Liver (tissue), 8 donors: ENCODE measurements at regions not wholly inside any gene's neighbourhood (a gene's known extent, or its start where the extent isn't known, plus 50 kb on each side); places are given as distances from the start of the nearest gene placed in this dataset.

ENCODE experiments used
- DNase-seq: peaks from one replicate; pipeline ENCODE4 v3.0.0-alpha.2; 2017; ENCODE audit warnings: low spot score
- H3K27ac ChIP-seq, 2 donors: one replicate each; pipeline ENCODE4 v1.7.0; 2013; ENCODE audit warnings: inconsistent platforms in 2 of 2, low read length in 2 of 2, control low read depth in 1 of 2, low read depth in 1 of 2, mild to moderate bottlenecking in 1 of 2
- H3K27me3 ChIP-seq, 4 donors: one replicate each; pipeline versions ENCODE4 v1.6.1 to v1.7.0; 2013; ENCODE audit warnings: low read length in 3 of 4, inconsistent platforms in 1 of 4, mild to moderate bottlenecking in 1 of 4, moderate library complexity in 1 of 4; ENCODE audit not compliant: control insufficient read depth in 4 of 4, insufficient read depth in 4 of 4
- H3K36me3 ChIP-seq, 4 donors: one replicate each; pipeline versions ENCODE4 v1.6.1 to v1.7.0; 2013; ENCODE audit warnings: low read length in 3 of 4, mild to moderate bottlenecking in 3 of 4, low read depth in 1 of 4, moderate library complexity in 1 of 4; ENCODE audit not compliant: control insufficient read depth in 4 of 4, insufficient read depth in 3 of 4
- H3K4me1 ChIP-seq, 4 donors: one replicate each; pipeline versions ENCODE4 v1.6.1 to v1.7.0; 2013; ENCODE audit warnings: low read length in 3 of 4, mild to moderate bottlenecking in 3 of 4, moderate library complexity in 1 of 4; ENCODE audit not compliant: control insufficient read depth in 4 of 4, insufficient read depth in 4 of 4
- H3K4me3 ChIP-seq, 3 donors: one replicate each; pipeline versions ENCODE4 v1.6.1 to v1.7.0; 2013; ENCODE audit warnings: low read length in 3 of 3, control low read depth in 1 of 3, low read depth in 1 of 3, mild to moderate bottlenecking in 1 of 3
- H3K9ac ChIP-seq, 2 donors: one replicate each; pipeline ENCODE4 v1.7.0; 2013; ENCODE audit warnings: low read length in 2 of 2, mild to moderate bottlenecking in 2 of 2, moderate library complexity in 2 of 2, control low read depth in 1 of 2, low read depth in 1 of 2
- H3K9me3 ChIP-seq, 4 donors: one replicate each; pipeline versions ENCODE4 v1.6.1 to v1.7.0; 2013; ENCODE audit warnings: low read length in 3 of 4; ENCODE audit not compliant: control insufficient read depth in 4 of 4
- EGR1 ChIP-seq, 2 donors: IDR thresholded peaks; 2 replicates each; pipeline ENCODE4 v1.6.1; 2016 to 2018; ENCODE audit warnings: antibody characterized with exemption in 2 of 2, low read depth in 2 of 2
- FOXA1 ChIP-seq: IDR thresholded peaks from 2 replicates; pipeline ENCODE4 v1.6.1; 2016; ENCODE audit warnings: antibody characterized with exemption
- FOXA2 ChIP-seq: IDR thresholded peaks from 2 replicates; pipeline ENCODE4 v1.6.1; 2016; ENCODE audit warnings: antibody characterized with exemption
- GABPA ChIP-seq, 2 donors: IDR thresholded peaks in 1 of 2; conservative IDR thresholded peaks in 1 of 2; 2 replicates each; pipeline ENCODE4 v1.6.1; 2016; ENCODE audit warnings: antibody characterized with exemption in 2 of 2, mild to moderate bottlenecking in 1 of 2, moderate library complexity in 1 of 2
- HNF4A ChIP-seq, 2 donors: conservative IDR thresholded peaks; 2 replicates each; pipeline ENCODE4 v1.6.1; 2016; ENCODE audit warnings: antibody characterized with exemption in 2 of 2, mild to moderate bottlenecking in 2 of 2
- HNF4G ChIP-seq: IDR thresholded peaks from 2 replicates; pipeline ENCODE4 v1.6.1; 2016; ENCODE audit warnings: antibody characterized with exemption
- JUND ChIP-seq, 2 donors: IDR thresholded peaks; 2 replicates each; pipeline ENCODE4 v1.6.1; 2016; ENCODE audit warnings: antibody characterized with exemption in 2 of 2
- NR2F2 ChIP-seq: IDR thresholded peaks from 2 replicates; pipeline ENCODE4 v1.6.1; 2016; ENCODE audit warnings: antibody characterized with exemption
- RAD21 ChIP-seq, 2 donors: IDR thresholded peaks; 2 replicates each; pipeline ENCODE4 v1.6.1; 2016; ENCODE audit warnings: antibody characterized with exemption in 2 of 2, mild to moderate bottlenecking in 2 of 2
- RXRA ChIP-seq, 2 donors: IDR thresholded peaks; 2 replicates each; pipeline ENCODE4 v1.6.1; 2017 to 2018; ENCODE audit warnings: antibody characterized with exemption in 2 of 2, mild to moderate bottlenecking in 1 of 2
- SP1 ChIP-seq: IDR thresholded peaks from 2 replicates; pipeline ENCODE4 v1.6.1; 2018; ENCODE audit warnings: antibody characterized with exemption, mild to moderate bottlenecking
- TAF1 ChIP-seq: conservative IDR thresholded peaks from 2 replicates; pipeline ENCODE4 v1.6.1; 2016; ENCODE audit warnings: antibody characterized with exemption, mild to moderate bottlenecking
- YY1 ChIP-seq: IDR thresholded peaks from 2 replicates; pipeline ENCODE4 v1.6.1; 2016; ENCODE audit warnings: antibody characterized with exemption, mild to moderate bottlenecking
- WGBS: extraction: QIAGEN DNeasy Blood & Tissue Kit; methylation state at CpG from one replicate; pipeline ENCODE4 v1.1.7; 2013; 5-methylcytosine and 5-hydroxymethylcytosine counted together
- TF ChIP-seq, protein P1 (sequence below): IDR thresholded peaks from 2 replicates; pipeline ENCODE4 v1.6.1; 2016; ENCODE audit warnings: antibody characterized with exemption
- TF ChIP-seq, protein P2 (sequence below): fragments of 150-350 bp; IDR thresholded peaks from 2 replicates; pipeline ENCODE4 v1.5.1; 2017; ENCODE audit warnings: improper control_type of control experiment, low read depth, low read length; ENCODE audit not compliant: missing input control
- TF ChIP-seq, protein P3 (sequence below): IDR thresholded peaks from 2 replicates; pipeline ENCODE4 v1.6.1; 2016; ENCODE audit warnings: antibody characterized with exemption
- TF ChIP-seq, protein P4 (sequence below): IDR thresholded peaks from 2 replicates; pipeline ENCODE4 v1.6.1; 2016; ENCODE audit warnings: antibody characterized with exemption, mild to moderate bottlenecking
- TF ChIP-seq, protein P5 (sequence below): IDR thresholded peaks from 2 replicates; pipeline ENCODE4 v1.6.1; 2016; ENCODE audit warnings: antibody characterized with exemption
- donor health status: healthy.
- donor health status: healthy.
- donor health status: healthy.
- donor health status: healthy.
- donor health status: healthy.

DNA sequence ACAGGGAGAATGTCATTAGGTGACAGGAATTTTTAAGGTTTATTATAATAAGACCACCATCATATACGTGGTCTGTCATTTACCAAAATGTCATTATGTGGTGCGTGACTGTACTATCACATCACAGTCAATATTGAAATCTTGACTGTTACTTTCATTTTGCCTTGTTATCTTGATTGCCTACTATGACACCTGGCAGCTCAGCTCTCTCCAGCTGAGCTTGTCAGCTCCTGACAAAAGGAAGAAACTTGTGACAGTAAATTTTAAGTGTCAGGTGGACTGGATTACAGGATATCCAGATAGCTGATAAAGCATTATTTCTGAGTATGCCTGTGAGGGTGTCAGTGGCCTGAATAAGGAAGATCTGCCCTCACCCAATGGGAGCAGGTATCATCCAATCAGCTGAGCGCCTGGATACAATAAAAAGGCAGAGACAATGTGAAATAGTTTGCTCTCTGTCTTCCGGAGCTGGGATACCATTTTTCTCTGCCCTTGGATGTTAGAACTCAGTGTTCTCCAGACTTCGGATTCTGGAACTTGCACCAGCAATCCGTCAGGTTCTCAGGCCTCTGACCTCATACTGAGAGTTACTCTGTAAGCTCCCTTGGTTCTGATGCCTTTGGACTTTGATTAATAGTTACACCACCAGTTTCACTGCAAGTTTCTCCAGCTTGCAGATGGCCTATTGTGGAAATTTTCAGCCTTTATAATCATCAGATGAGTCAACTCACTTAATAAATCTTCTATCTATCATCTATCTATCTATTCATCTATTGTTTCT, 1454.7 kb upstream of the IGFBP7 start:
- H3K27ac ChIP-seq, result no peak overlapping the region
- TF ChIP-seq NR2F2 (no peak), RAD21 (IDR thresholded peaks at IDR 0.05) (no peak), TAF1 (no peak), GABPA (IDR thresholded peaks at IDR 0.05 in 1 of 2, conservative IDR thresholded peaks at IDR 0.05 in 1 of 2) (no peak), FOXA2 (no peak), HNF4A (conservative IDR thresholded peaks at IDR 0.05) (no peak), EGR1 (IDR thresholded peaks at IDR 0.05; ENCODE audit: low read depth in 2 of 2) (no peak), RXRA (IDR thresholded peaks at IDR 0.05) (no peak), SP1 (no peak), YY1 (no peak), HNF4G (no peak), FOXA1 (no peak), JUND (IDR thresholded peaks at IDR 0.05) (no peak)
- TF ChIP-seq, protein P1, sequence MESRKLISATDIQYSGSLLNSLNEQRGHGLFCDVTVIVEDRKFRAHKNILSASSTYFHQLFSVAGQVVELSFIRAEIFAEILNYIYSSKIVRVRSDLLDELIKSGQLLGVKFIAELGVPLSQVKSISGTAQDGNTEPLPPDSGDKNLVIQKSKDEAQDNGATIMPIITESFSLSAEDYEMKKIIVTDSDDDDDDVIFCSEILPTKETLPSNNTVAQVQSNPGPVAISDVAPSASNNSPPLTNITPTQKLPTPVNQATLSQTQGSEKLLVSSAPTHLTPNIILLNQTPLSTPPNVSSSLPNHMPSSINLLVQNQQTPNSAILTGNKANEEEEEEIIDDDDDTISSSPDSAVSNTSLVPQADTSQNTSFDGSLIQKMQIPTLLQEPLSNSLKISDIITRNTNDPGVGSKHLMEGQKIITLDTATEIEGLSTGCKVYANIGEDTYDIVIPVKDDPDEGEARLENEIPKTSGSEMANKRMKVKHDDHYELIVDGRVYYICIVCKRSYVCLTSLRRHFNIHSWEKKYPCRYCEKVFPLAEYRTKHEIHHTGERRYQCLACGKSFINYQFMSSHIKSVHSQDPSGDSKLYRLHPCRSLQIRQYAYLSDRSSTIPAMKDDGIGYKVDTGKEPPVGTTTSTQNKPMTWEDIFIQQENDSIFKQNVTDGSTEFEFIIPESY, result no peak
- TF ChIP-seq, protein P2, sequence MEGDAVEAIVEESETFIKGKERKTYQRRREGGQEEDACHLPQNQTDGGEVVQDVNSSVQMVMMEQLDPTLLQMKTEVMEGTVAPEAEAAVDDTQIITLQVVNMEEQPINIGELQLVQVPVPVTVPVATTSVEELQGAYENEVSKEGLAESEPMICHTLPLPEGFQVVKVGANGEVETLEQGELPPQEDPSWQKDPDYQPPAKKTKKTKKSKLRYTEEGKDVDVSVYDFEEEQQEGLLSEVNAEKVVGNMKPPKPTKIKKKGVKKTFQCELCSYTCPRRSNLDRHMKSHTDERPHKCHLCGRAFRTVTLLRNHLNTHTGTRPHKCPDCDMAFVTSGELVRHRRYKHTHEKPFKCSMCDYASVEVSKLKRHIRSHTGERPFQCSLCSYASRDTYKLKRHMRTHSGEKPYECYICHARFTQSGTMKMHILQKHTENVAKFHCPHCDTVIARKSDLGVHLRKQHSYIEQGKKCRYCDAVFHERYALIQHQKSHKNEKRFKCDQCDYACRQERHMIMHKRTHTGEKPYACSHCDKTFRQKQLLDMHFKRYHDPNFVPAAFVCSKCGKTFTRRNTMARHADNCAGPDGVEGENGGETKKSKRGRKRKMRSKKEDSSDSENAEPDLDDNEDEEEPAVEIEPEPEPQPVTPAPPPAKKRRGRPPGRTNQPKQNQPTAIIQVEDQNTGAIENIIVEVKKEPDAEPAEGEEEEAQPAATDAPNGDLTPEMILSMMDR, result no peak
- TF ChIP-seq, protein P3, sequence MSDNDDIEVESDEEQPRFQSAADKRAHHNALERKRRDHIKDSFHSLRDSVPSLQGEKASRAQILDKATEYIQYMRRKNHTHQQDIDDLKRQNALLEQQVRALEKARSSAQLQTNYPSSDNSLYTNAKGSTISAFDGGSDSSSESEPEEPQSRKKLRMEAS, result no peak
- TF ChIP-seq, protein P4, sequence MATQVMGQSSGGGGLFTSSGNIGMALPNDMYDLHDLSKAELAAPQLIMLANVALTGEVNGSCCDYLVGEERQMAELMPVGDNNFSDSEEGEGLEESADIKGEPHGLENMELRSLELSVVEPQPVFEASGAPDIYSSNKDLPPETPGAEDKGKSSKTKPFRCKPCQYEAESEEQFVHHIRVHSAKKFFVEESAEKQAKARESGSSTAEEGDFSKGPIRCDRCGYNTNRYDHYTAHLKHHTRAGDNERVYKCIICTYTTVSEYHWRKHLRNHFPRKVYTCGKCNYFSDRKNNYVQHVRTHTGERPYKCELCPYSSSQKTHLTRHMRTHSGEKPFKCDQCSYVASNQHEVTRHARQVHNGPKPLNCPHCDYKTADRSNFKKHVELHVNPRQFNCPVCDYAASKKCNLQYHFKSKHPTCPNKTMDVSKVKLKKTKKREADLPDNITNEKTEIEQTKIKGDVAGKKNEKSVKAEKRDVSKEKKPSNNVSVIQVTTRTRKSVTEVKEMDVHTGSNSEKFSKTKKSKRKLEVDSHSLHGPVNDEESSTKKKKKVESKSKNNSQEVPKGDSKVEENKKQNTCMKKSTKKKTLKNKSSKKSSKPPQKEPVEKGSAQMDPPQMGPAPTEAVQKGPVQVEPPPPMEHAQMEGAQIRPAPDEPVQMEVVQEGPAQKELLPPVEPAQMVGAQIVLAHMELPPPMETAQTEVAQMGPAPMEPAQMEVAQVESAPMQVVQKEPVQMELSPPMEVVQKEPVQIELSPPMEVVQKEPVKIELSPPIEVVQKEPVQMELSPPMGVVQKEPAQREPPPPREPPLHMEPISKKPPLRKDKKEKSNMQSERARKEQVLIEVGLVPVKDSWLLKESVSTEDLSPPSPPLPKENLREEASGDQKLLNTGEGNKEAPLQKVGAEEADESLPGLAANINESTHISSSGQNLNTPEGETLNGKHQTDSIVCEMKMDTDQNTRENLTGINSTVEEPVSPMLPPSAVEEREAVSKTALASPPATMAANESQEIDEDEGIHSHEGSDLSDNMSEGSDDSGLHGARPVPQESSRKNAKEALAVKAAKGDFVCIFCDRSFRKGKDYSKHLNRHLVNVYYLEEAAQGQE, result no peak
- TF ChIP-seq, protein P5, sequence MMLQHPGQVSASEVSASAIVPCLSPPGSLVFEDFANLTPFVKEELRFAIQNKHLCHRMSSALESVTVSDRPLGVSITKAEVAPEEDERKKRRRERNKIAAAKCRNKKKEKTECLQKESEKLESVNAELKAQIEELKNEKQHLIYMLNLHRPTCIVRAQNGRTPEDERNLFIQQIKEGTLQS, result no peak
- no peak overlapping the region for H3K9ac ChIP-seq
- H3K4me1 ChIP-seq, result no peaks in the 10 kb centered on the region
- DNase-seq, result no peak
- 65% methylated on average over 6 of the region's 6 CpGs for WGBS
- H3K36me3 ChIP-seq, result no peaks in the 10 kb centered on the region
- no peak overlapping the region for H3K4me3 ChIP-seq
- H3K9me3 ChIP-seq, result no peaks in the 10 kb centered on the region
- H3K27me3 ChIP-seq, result peaks cover 0 to 3% (median 0%) of the 10 kb centered on the region in 4 donors
